VCaP (cell line): ENCODE measurements at regions not wholly inside any gene's neighbourhood (a gene's known extent, or its start where the extent isn't known, plus 50 kb on each side); places are given as distances from the start of the nearest gene placed in this dataset.
"Not testable (repeated sequence)": the region's sequence is repeated elsewhere in the genome, so short reads cannot be mapped to it uniquely, and the experiment has no call there.

Experiments used
- H3K27ac ChIP-seq: fragments of 450-650 bp; 2 replicates; pipeline ENCODE4 v1.5.1; 2017
- TF ChIP-seq, protein P1 (sequence below): fragments of 450-650 bp; conservative IDR thresholded peaks from 2 replicates; pipeline ENCODE4 v1.5.1; 2017; ENCODE audit warnings: mild to moderate bottlenecking, moderate library complexity

DNA sequence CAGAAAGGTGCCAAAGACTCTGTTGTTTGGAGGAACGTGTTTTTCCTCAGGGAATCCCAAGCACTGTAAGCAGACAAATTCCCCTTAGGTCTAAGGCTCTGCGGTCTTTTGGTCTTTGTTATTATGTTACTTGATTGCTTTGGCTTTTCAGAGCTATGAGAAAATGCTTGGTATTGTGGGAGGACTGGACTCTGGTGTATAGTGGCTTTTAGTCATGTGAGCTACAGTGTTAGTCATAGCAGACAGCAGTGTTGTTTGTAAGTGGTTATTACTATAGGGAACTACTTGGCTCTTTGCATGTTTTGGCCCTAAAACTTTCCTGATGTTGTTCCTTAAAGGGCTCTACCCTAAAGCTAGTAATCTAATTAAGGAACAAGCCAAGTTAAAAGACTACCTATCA is 956.2 kb upstream of the LRATD1 start:
- TF ChIP-seq, protein P1, sequence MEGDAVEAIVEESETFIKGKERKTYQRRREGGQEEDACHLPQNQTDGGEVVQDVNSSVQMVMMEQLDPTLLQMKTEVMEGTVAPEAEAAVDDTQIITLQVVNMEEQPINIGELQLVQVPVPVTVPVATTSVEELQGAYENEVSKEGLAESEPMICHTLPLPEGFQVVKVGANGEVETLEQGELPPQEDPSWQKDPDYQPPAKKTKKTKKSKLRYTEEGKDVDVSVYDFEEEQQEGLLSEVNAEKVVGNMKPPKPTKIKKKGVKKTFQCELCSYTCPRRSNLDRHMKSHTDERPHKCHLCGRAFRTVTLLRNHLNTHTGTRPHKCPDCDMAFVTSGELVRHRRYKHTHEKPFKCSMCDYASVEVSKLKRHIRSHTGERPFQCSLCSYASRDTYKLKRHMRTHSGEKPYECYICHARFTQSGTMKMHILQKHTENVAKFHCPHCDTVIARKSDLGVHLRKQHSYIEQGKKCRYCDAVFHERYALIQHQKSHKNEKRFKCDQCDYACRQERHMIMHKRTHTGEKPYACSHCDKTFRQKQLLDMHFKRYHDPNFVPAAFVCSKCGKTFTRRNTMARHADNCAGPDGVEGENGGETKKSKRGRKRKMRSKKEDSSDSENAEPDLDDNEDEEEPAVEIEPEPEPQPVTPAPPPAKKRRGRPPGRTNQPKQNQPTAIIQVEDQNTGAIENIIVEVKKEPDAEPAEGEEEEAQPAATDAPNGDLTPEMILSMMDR = no peak
- H3K27ac ChIP-seq = no peak overlapping the region

DNA sequence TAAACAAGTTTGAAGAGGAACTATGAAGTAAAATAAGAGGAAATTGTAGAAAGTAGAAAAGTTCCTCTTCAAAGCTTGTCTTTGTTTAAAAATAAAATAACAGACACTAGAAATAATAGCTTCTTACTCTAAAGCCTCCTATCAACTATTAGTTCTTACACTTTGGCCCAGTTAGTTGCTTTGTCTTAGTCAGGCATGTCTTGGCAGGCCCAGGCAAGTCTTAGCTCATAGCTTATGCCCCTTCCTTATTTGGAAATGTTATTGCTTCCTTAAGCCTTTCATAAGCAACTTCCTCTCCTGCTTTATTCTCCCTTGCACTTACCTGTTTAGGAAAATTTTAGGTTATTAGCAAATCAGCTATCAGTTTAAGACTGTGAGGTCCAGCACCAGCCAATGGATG is 950.6 kb upstream of the LRATD1 start:
- no peak overlapping the region for H3K27ac ChIP-seq
- TF ChIP-seq, protein P1 = no peak

DNA sequence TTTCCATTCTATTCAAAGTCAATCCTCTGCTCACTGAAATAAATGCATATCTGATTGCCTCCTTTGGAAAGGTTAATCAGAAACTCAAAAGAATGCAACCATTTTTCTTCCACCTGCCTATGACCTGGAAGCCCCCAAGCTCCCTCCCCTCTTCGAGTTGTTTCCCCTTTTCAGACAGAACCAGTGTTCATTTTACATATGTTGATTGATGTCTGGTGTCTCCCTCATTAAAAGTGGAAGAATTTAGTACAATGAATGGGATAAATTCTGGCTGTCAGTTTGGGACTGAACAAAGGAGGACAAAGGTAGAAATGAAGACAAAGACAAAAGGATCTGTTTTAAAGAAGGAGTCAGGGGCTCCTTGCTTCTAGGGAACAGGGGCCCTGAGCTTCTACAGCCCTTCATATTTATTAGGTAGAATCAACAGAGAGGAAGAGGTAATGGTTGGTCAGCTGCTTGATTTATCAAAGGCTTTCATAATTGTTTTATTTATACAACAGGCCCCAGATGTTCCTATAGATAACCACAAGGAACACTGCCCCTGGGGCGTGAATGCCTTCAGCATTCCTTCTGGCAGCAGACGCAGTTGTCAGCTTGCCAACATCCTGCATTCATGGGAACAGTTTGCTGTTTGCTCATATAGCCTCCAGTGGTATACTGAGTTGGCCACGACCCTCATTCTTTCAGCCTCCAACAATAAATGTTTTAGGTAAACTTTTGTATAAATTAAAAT is 949.8 kb upstream of the LRATD1 start:
- H3K27ac ChIP-seq = no peak overlapping the region; the same call in 1 of the 2 replicates
- TF ChIP-seq, protein P1 = no peak

DNA sequence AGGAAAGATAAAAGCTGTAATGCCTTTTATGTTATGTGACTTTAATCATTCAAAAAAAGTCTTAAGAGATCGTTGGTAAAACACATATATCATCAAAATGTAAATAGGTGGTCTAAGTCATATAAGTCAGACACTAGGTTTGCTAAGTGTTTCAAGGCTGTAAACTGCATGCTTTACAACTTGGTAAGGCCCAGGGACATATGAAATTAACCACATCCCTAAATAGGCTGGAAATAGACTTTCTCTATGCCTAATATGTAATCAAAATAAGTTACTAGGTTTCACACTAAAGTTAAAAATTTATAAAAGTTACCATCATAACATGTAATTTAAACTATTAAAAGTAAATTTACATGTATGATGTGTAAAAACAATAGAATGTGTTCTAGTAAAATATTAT is 946.3 kb upstream of the LRATD1 start:
- TF ChIP-seq, protein P1 = no peak

GRCh38 chr2:13694673-13695072 is 937.8 kb upstream of the LRATD1 start:
- no peak overlapping the region for H3K27ac ChIP-seq

More for the DNA sequence above, 946.3 kb upstream of the LRATD1 start:
- H3K27ac ChIP-seq = no peak overlapping the region

GRCh38 chr2:13696601-13697000 is 935.9 kb upstream of the LRATD1 start:
- TF ChIP-seq, protein P1 = no peak
- no peak overlapping the region for H3K27ac ChIP-seq

More at GRCh38 chr2:13694673-13695072, 937.8 kb upstream of the LRATD1 start:
- TF ChIP-seq, protein P1 = no peak

DNA sequence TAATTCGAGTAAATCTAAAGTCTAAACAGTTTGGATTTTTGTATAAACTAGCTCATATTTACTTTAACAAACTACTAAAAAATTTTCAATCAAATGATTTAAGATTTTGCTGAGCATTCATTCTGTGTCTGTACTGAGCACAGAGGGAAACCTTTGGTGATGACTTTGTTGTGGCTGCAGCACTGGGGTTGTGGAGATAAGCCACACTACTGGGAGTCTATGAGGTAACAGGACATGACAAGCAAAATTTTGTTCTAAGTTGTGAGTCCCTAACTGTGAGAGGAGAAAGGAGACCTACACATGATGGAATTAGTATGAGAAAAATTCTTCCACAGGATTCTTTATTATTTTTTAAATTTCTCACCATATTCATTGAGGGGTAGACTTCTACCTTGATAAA is 933.7 kb upstream of the LRATD1 start:
- TF ChIP-seq, protein P1 = no peak
- H3K27ac ChIP-seq = no peak overlapping the region

DNA sequence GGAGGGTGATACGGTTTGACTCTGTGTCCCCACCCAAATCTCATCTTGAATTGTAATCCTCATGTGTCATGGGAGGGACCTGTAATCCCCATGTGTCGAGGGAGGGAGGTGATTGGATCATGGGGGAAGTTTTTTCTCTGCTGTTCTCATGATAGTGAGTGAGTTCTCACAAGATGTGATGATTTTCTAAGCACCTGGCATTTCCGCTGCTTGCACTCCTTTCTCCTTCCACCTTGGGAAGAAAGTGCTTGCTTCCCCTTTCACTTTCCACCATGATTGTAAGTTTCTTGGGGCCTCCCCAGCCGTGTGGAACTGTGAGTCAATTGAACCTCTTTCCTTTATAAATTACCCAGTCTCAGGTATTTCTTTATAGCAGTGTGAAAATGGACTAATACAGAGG is 932.6 kb upstream of the LRATD1 start:
- not testable (repeated sequence) for H3K27ac ChIP-seq
